GM19328 (cell line): ENCODE measurements at regions not wholly inside any gene's neighbourhood (a gene's known extent, or its start where the extent isn't known, plus 50 kb on each side); places are given as distances from the start of the nearest gene placed in this dataset.
A peak's percentile ranks its signal among the peaks of the same experiment; 100 is the strongest.
"Not testable (repeated sequence)": the region's sequence is repeated elsewhere in the genome, so short reads cannot be mapped to it uniquely, and the experiment has no call there.

Experiments
- ATAC-seq: cut with Tn5 transposase; IDR thresholded peaks from one replicate; pipeline ENCODE4 v1.9.1; 2021; ENCODE audit warnings: mild to moderate bottlenecking, moderate library complexity; ENCODE audit not compliant: unreplicated experiment

DNA sequence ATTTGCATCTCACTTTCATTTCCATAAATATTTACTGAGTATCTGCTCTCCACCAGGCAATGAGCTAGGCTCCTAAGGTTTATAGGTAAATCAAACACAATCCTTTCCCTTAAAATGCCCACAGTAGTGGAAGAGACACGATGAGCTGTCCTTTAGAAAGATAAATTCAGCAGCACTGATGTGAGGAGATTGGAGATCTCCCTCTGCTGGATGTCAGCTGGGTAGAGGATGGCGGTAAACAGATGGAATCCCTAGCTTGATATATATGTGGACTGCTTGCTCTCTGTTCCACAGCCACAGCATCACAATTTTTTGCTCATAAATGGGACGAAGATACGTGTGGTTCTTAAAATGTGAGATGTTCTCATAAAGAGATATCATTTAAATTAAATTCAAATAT is 216.4 kb upstream of the RASGEF1B start:
- ATAC-seq: no peak

- ATAC-seq: no peak
These were observed 215.8 kb upstream of the RASGEF1B start for GRCh38 chr4:81687471-81687870.

- ATAC-seq: no peak
These were observed 213.4 kb upstream of the RASGEF1B start for GRCh38 chr4:81685104-81685503.

GRCh38 chr4:81684352-81684751 is 212.6 kb upstream of the RASGEF1B start:
- no peak for ATAC-seq

- no peak for ATAC-seq
These were observed 210.8 kb upstream of the RASGEF1B start for GRCh38 chr4:81682492-81682891.

DNA sequence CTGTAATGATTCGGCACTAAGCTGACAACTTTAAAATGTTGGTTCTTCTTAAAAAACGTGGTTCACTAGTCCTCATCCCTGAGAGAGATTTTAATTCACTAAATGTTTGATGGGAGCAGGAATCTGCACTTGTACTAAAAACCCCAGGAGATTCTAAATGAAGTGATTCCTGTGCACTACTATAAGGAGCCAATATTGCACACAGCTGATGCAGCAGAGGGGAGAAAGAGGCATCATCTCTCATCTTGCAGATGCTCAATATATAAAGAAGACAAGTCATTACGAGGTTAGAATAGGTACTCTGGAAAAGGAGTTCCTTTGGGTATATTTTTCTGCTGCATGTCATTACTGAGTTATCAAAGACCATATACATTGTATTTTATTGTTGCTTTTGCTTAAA is 207.6 kb upstream of the RASGEF1B start:
- no peak for ATAC-seq

DNA sequence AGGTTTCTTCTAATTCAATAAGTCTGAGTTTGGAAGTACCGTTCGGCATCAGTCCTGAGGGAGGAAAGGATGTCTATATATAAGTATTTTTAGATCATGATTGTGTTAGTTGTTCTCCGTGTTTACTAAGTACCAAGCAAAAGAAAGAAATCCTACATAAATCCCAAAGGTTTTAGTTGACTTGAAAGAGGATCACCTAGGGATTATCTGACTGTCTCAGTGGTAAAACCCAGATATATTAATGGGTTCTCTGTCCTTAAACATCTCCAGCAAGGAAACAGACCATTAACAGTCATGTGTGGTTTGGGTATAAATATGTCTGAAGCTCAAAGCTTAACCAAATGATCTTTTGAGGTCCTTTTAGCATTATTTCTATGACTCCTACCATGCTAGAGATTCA is 207.1 kb upstream of the RASGEF1B start:
- ATAC-seq: no peak

GRCh38 chr4:81676537-81676936 is 204.8 kb upstream of the RASGEF1B start:
- ATAC-seq: no peak

DNA sequence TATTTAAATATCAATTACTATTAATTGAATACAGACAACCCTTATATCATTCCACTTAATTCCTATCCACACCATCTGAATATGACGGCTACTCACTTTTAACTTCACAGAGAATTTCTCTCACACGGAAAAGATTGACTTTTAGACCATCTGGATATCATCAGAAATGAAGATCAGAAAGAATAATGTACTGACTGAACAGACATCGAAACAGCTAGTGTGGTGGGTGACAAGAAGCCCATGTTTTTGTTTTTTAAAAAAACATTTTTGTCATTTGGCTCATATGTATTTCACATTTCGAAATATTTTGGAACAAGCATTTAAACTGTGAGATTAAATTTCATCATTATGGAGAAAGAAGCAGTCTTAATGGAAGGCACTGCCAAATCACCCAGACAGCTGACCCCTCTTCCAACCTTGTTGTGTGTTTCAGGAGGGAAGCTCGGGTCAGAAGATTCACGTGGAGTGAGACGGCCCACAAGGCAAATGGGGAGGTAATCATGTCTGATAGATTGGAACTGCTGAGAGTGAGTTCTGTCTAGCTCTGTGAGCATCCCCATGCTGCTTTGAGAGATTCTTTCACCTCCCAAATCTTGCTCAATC is 204.2 kb upstream of the RASGEF1B start:
- ATAC-seq: no peak

GRCh38 chr4:81673961-81674360 is 202.3 kb upstream of the RASGEF1B start:
- no peak for ATAC-seq

GRCh38 chr4:81668328-81668727 is 196.6 kb upstream of the RASGEF1B start:
- ATAC-seq: not testable (repeated sequence)

DNA sequence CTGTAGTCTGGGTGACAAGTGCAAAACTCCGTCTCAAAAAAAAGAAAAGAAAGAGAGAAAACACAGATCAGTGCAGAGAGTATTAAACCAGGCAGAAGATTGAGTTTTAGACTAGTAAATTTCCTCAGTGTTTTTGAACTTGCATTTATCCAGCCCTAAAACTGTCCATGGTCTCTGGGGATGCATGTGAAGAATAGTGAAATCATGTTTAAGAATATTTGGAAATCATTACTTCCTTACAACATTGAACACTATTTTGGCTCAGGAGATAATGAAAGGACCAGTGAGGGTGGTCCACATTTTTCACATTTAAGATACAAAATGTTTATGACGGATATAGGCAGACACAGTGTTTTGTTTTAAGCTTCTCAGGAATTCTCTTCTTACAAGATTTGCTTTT is 195.8 kb upstream of the RASGEF1B start:
- no peak for ATAC-seq

DNA sequence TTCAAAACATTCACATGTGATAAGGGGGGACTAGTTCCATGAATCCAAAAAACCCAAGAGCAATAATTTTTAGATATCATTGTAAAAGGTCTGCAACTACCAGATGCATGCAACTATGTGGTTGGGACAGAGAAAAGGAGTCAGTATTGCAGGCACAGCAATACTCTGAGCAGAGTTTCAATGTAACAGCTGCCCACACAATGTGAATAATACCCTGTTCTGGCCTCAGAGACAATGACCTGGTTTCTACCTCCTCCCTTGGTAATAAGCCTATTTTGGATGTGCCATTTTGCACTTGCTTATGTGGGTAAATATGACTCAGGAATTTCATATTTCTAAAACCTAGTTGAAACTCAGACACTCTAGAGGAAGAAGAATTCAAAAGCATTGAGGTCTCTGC is 194.8 kb upstream of the RASGEF1B start:
- no peak for ATAC-seq

DNA sequence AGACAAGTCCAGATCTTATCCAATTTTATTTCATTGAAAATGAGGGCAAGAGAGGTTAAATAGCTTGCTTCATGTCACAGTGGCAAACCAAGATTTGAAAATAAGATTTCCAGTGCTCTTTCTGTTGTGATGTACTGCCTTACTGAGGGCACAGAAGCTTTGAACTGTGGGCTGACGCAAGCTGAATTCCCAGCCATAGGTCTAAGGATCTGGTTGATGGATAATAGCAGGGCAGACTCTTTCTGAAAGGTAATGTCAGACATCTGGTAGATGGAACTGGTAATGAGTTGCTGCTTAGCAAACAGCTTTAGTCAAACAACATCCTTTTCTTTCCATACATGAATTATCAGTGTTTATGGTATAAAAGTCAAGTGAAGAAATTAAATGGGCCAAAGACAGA is 193.9 kb upstream of the RASGEF1B start:
- no peak for ATAC-seq

DNA sequence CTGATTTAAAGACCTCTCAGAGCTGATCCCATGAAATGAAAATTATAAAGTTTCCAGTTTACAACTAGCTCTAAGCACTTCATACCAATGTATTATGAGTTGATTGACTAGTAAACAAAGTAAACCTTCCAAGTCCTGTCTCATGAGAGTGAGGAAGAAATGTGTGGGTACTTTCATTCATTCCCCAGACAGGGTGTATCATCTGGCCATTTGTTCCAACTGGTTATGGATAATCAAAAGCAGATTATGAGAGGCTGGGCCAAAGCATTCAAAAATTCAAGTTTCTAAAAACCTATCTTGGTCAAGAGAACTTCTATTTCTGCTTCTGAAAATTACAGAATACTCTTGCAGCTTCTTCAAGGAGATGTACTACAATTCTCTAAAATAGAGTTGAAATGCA is 193.3 kb upstream of the RASGEF1B start:
- no peak for ATAC-seq

GRCh38 chr4:81664079-81664478 is 192.4 kb upstream of the RASGEF1B start:
- ATAC-seq: no peak

- ATAC-seq: no peak
These were observed 191.7 kb upstream of the RASGEF1B start for GRCh38 chr4:81663368-81663767.

DNA sequence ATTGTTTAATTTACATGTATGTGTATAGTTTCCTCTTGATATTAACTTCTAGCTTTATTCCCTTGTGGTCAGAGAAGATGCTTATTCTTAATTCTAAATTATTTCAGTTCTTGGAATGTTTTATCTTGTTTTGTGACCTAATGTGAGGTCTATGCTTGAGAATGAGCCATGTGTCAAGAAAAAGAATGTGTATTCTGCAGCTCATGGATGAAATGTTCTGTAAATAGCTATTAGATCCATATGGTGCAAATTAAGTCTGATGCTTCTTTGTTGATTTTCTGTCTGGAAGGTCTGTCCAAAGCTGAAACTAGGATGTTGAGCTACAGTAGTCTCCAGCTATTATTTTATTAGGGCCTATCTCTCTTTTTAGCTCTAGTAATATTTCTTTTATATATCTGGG is 187.3 kb upstream of the RASGEF1B start:
- ATAC-seq: no peak

- no peak for ATAC-seq
These were observed 180.4 kb upstream of the RASGEF1B start for GRCh38 chr4:81652069-81652478.

DNA sequence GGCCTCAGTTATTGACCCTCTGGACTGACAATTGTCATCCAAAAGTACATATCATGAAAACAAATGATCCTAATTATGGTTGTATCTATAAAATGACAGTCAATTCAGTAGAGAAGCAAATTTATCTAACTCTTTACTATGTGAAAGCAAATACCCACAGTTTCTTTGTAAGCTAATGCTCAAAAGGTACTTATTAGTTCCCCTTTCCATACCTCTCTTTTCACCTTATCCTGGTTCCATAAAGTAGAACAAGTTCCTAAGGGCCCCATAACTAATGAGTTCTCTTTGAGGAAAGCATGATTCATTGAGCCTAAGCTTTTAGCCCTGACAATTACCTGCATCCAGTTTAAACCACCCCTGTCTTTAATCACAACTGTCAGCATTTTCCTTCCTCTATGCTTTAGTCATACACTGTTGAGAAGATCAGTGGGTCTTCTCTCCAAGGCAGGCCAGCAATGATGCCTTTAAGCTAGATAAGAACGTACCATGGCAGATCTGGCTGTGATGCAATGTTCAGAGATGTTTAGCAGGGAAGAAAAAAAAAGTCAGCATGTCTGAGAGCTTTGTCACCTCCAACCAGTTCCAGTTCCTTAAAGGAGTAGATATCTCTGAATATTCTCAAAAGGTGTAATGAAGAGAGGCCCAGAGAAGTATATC is 179.7 kb upstream of the RASGEF1B start:
- ATAC-seq: no peak

GRCh38 chr4:81650606-81651242 is 179.0 kb upstream of the RASGEF1B start:
- no peak for ATAC-seq

- peak; percentile 96 for ATAC-seq
These were observed 177.0 kb upstream of the RASGEF1B start for GRCh38 chr4:81648576-81649275.
